ENCODE measurements at regions not wholly inside any gene's neighbourhood (a gene's known extent, or its start where the extent isn't known, plus 50 kb on each side); places are given as distances from the start of the nearest gene placed in this dataset.

DNA sequence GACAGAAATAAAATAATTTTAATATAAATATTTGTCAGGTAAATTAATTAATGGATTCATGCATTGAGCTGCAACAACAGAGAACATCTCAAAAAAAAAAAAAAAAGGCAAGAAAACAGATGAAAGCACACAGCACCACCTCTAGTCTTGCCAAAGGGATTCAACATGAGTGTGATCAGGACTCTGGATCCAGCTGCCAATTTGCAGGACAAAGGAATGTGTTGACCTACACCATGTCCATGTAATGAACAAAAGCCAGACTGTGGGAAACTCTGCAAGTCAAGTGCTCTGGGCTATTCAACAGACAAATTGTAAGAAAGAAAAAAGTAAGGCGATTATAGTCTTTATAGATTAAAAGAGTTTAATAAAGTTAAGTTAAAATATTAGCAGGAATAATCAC, 769.3 kb downstream of the TLR4 start:
- TF ChIP-seq, protein P1, sequence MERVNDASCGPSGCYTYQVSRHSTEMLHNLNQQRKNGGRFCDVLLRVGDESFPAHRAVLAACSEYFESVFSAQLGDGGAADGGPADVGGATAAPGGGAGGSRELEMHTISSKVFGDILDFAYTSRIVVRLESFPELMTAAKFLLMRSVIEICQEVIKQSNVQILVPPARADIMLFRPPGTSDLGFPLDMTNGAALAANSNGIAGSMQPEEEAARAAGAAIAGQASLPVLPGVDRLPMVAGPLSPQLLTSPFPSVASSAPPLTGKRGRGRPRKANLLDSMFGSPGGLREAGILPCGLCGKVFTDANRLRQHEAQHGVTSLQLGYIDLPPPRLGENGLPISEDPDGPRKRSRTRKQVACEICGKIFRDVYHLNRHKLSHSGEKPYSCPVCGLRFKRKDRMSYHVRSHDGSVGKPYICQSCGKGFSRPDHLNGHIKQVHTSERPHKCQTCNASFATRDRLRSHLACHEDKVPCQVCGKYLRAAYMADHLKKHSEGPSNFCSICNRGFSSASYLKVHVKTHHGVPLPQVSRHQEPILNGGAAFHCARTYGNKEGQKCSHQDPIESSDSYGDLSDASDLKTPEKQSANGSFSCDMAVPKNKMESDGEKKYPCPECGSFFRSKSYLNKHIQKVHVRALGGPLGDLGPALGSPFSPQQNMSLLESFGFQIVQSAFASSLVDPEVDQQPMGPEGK (CRISPR knock-in tag; IDR thresholded peaks at IDR 0.05; ENCODE audit: borderline replicate concordance) = no peak
- no peak for TF ChIP-seq ZFP3 (CRISPR knock-in tag; IDR thresholded peaks at IDR 0.05)
- no peak for TF ChIP-seq OSR1 (CRISPR knock-in tag; IDR thresholded peaks at IDR 0.05)
- TF ChIP-seq ARNTL (CRISPR knock-in tag; IDR thresholded peaks at IDR 0.05; ENCODE audit: borderline replicate concordance, low read depth) = no peak
- no peak for TF ChIP-seq RARB (CRISPR knock-in tag; IDR thresholded peaks at IDR 0.05)
- TF ChIP-seq, protein P2, sequence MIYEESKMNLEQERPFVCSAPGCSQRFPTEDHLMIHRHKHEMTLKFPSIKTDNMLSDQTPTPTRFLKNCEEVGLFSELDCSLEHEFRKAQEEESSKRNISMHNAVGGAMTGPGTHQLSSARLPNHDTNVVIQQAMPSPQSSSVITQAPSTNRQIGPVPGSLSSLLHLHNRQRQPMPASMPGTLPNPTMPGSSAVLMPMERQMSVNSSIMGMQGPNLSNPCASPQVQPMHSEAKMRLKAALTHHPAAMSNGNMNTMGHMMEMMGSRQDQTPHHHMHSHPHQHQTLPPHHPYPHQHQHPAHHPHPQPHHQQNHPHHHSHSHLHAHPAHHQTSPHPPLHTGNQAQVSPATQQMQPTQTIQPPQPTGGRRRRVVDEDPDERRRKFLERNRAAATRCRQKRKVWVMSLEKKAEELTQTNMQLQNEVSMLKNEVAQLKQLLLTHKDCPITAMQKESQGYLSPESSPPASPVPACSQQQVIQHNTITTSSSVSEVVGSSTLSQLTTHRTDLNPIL (CRISPR knock-in tag; IDR thresholded peaks at IDR 0.05; ENCODE audit: low read depth) = no peak
- TF ChIP-seq, protein P3, sequence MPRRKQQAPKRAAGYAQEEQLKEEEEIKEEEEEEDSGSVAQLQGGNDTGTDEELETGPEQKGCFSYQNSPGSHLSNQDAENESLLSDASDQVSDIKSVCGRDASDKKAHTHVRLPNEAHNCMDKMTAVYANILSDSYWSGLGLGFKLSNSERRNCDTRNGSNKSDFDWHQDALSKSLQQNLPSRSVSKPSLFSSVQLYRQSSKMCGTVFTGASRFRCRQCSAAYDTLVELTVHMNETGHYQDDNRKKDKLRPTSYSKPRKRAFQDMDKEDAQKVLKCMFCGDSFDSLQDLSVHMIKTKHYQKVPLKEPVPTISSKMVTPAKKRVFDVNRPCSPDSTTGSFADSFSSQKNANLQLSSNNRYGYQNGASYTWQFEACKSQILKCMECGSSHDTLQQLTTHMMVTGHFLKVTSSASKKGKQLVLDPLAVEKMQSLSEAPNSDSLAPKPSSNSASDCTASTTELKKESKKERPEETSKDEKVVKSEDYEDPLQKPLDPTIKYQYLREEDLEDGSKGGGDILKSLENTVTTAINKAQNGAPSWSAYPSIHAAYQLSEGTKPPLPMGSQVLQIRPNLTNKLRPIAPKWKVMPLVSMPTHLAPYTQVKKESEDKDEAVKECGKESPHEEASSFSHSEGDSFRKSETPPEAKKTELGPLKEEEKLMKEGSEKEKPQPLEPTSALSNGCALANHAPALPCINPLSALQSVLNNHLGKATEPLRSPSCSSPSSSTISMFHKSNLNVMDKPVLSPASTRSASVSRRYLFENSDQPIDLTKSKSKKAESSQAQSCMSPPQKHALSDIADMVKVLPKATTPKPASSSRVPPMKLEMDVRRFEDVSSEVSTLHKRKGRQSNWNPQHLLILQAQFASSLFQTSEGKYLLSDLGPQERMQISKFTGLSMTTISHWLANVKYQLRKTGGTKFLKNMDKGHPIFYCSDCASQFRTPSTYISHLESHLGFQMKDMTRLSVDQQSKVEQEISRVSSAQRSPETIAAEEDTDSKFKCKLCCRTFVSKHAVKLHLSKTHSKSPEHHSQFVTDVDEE (CRISPR knock-in tag; IDR thresholded peaks at IDR 0.05) = no peak
- TF ChIP-seq ZNF8 (CRISPR knock-in tag; IDR thresholded peaks at IDR 0.05) = no peak
- TF ChIP-seq ZFP30 (CRISPR knock-in tag; IDR thresholded peaks at IDR 0.05) = no peak
- TF ChIP-seq ZNF565 (CRISPR knock-in tag; conservative IDR thresholded peaks at IDR 0.05; ENCODE audit: low read depth) = no peak
- no peak for TF ChIP-seq BACH2 (CRISPR knock-in tag; IDR thresholded peaks at IDR 0.05; ENCODE audit: borderline replicate concordance)
